H1 (cell line): ENCODE measurements at regions not wholly inside any gene's neighbourhood (a gene's known extent, or its start where the extent isn't known, plus 50 kb on each side); places are given as distances from the start of the nearest gene placed in this dataset.

Experiments used
- CTCF ChIA-PET: fragments of 300-600 bp; sonication (Branson Sonifier 250); formaldehyde crosslinking; loops from one replicate; lab custom pipeline; 2021; ENCODE audit not compliant: partially characterized antibody; lab: Charles Lee
- POLR2A ChIA-PET: fragments of 300-600 bp; sonication (Branson Sonifier 250); formaldehyde crosslinking; loops from one replicate; lab custom pipeline; 2021; ENCODE audit warnings: inconsistent platforms; ENCODE audit not compliant: partially characterized antibody; lab: Charles Lee
- DNase-seq, 2 experiments: peaks; one replicate each; pipeline versions ENCODE4 v3.0.0 to v3.0.0-alpha.2; 2010 to 2022; ENCODE audit warnings: low spot score in 2 of 2, low read depth in 1 of 2, mixed read lengths in 1 of 2
- FAIRE-seq: peaks from 2 replicates; lab custom pipeline; 2011; peaks lifted over from hg19 to GRCh38; lab: Jason Lieb, UNC
- H2AFZ ChIP-seq: 2 replicates; pipeline ENCODE4 v1.8.1; 2012; ENCODE audit warnings: low read length, inconsistent platforms
- H2AK5ac ChIP-seq: 2 replicates; pipeline ENCODE4 v1.6.1; 2013; ENCODE audit warnings: low read depth, low read length
- H2BK120ac ChIP-seq: replicated peaks from 2 replicates; pipeline ENCODE3; 2013; ENCODE audit warnings: low read depth, low read length, inconsistent platforms
- H2BK12ac ChIP-seq: 2 replicates; pipeline ENCODE4 v1.6.1; 2013; ENCODE audit warnings: low read depth, low read length
- H2BK15ac ChIP-seq: 2 replicates; pipeline ENCODE4 v1.6.1; 2013; ENCODE audit warnings: low read length
- H2BK20ac ChIP-seq: 2 replicates; pipeline ENCODE4 v1.6.1; 2013; ENCODE audit warnings: low read length
- H2BK5ac ChIP-seq: 2 replicates; pipeline ENCODE4 v1.6.1; 2013; ENCODE audit warnings: low read depth, low read length
- H3K14ac ChIP-seq: 2 replicates; pipeline ENCODE4 v1.6.1; 2013; ENCODE audit warnings: inconsistent platforms; ENCODE audit not compliant: insufficient read length
- H3K18ac ChIP-seq: 2 replicates; pipeline ENCODE4 v1.6.1; 2013; ENCODE audit warnings: low read length; ENCODE audit errors: extremely low read depth
- H3K23ac ChIP-seq: 2 replicates; pipeline ENCODE4 v1.6.1; 2013; ENCODE audit warnings: inconsistent platforms; ENCODE audit not compliant: insufficient read length
- H3K23me2 ChIP-seq: 2 replicates; pipeline ENCODE4 v1.6.1; 2013; ENCODE audit warnings: low read depth, low read length
- H3K27ac ChIP-seq: 2 replicates; pipeline ENCODE4 v1.6.1; 2011; ENCODE audit warnings: low read depth, low read length, inconsistent platforms
- H3K27me3 ChIP-seq, 4 experiments: replicated peaks in 1 of 4; 1 replicate in 1 of 4; 2 replicates in 3 of 4; pipeline versions ENCODE4 v1.6.1 to v1.8.1; 2011 to 2013; ENCODE audit warnings: low read length in 3 of 4, mild to moderate bottlenecking in 3 of 4, inconsistent platforms in 2 of 4, mixed read lengths in 2 of 4, moderate library complexity in 1 of 4; ENCODE audit not compliant: control insufficient read depth in 3 of 4, insufficient read depth in 3 of 4; ENCODE audit errors: extremely low read depth in 1 of 4
- H3K36me3 ChIP-seq, 4 experiments: 2 replicates each; pipeline versions ENCODE4 v1.6.1 to v1.8.1; 2011 to 2013; ENCODE audit warnings: mild to moderate bottlenecking in 4 of 4, low read length in 3 of 4, moderate library complexity in 2 of 4, control low read depth in 1 of 4, inconsistent platforms in 1 of 4; ENCODE audit not compliant: insufficient read depth in 4 of 4, control insufficient read depth in 2 of 4
- H3K4ac ChIP-seq: replicated peaks from 2 replicates; pipeline ENCODE3; 2013; ENCODE audit warnings: low read length, low read depth, mixed read lengths, inconsistent platforms; ENCODE audit not compliant: insufficient read length
- H3K4me1 ChIP-seq, 4 experiments: replicated peaks in 1 of 4; 1 replicate in 1 of 4; 2 replicates in 3 of 4; pipeline versions ENCODE4 v1.6.1 to v1.8.1; 2011 to 2013; ENCODE audit warnings: low read length in 3 of 4, inconsistent platforms in 2 of 4, mixed read lengths in 1 of 4; ENCODE audit not compliant: insufficient read depth in 4 of 4, control insufficient read depth in 3 of 4
- H3K4me2 ChIP-seq, 2 experiments: 2 replicates each; pipeline versions ENCODE4 v1.6.1 to v1.8.1; 2011 to 2013; ENCODE audit warnings: low read depth in 2 of 2, low read length in 2 of 2, control low read depth in 1 of 2, inconsistent platforms in 1 of 2, mild to moderate bottlenecking in 1 of 2; ENCODE audit not compliant: insufficient read depth in 1 of 2
- H3K4me3 ChIP-seq, 4 experiments: fragments of 200-600, 300-600 bp in 1 of 4; sonication (generic), shearing (Covaris generic), sonication (Bioruptor Twin) in 1 of 4; 2 replicates each; pipeline versions ENCODE4 v1.5.1 to v1.8.1; 2011 to 2016; ENCODE audit warnings: low read length in 4 of 4, low read depth in 3 of 4, control low read depth in 2 of 4, inconsistent platforms in 2 of 4, mild to moderate bottlenecking in 2 of 4, mixed read lengths in 1 of 4, moderate library complexity in 1 of 4; ENCODE audit not compliant: insufficient read depth in 2 of 4; ENCODE audit errors: extremely low read depth in 1 of 4
- H3K56ac ChIP-seq: replicated peaks from 2 replicates; pipeline ENCODE3; 2013; ENCODE audit warnings: low read depth, mild to moderate bottlenecking, mixed read lengths, low read length, inconsistent platforms; ENCODE audit not compliant: insufficient read length
- H3K79me1 ChIP-seq: 2 replicates; pipeline ENCODE4 v1.6.1; 2013; ENCODE audit warnings: low read depth, low read length, control low read depth
- H3K79me2 ChIP-seq, 2 experiments: 2 replicates each; pipeline versions ENCODE4 v1.6.1 to v1.8.1; 2012 to 2013; ENCODE audit warnings: low read length in 2 of 2, mild to moderate bottlenecking in 2 of 2, inconsistent platforms in 1 of 2; ENCODE audit not compliant: insufficient read depth in 2 of 2, control insufficient read depth in 1 of 2
- H3K9ac ChIP-seq, 4 experiments: replicated peaks in 1 of 4; 1 replicate in 1 of 4; 2 replicates in 3 of 4; pipeline versions ENCODE4 v1.6.1 to v1.8.1; 2011 to 2013; ENCODE audit warnings: low read depth in 3 of 4, low read length in 3 of 4, control low read depth in 2 of 4, mild to moderate bottlenecking in 2 of 4, moderate library complexity in 2 of 4, inconsistent platforms in 1 of 4; ENCODE audit errors: extremely low read depth in 1 of 4
- H3K9me3 ChIP-seq, 2 experiments: 2 replicates each; pipeline versions ENCODE4 v1.6.1 to v1.8.1; 2012 to 2013; ENCODE audit warnings: mild to moderate bottlenecking in 2 of 2, moderate library complexity in 2 of 2, control low read depth in 1 of 2, inconsistent platforms in 1 of 2, low read depth in 1 of 2, low read length in 1 of 2, mixed read lengths in 1 of 2; ENCODE audit not compliant: insufficient read depth in 2 of 2
- H4K20me1 ChIP-seq, 2 experiments: replicated peaks in 1 of 2; 2 replicates each; pipeline versions ENCODE3 to v1.8.1; 2011 to 2013; ENCODE audit warnings: inconsistent platforms in 2 of 2, low read length in 2 of 2, mild to moderate bottlenecking in 1 of 2; ENCODE audit not compliant: insufficient read depth in 2 of 2, control insufficient read depth in 1 of 2
- H4K5ac ChIP-seq: 2 replicates; pipeline ENCODE4 v1.6.1; 2013; ENCODE audit warnings: low read length, low read depth, mixed read lengths, inconsistent platforms; ENCODE audit not compliant: insufficient read length
- H4K8ac ChIP-seq: 2 replicates; pipeline ENCODE4 v1.8.0; 2013; ENCODE audit warnings: mild to moderate bottlenecking, moderate library complexity, low read length, inconsistent platforms; ENCODE audit not compliant: insufficient read depth; ENCODE audit errors: extremely low read depth
- H4K91ac ChIP-seq: replicated peaks from 2 replicates; pipeline ENCODE3; 2013; ENCODE audit warnings: low read length, mixed read lengths, inconsistent platforms; ENCODE audit not compliant: insufficient read length
- ATF3 ChIP-seq: IDR thresholded peaks from 2 replicates; pipeline ENCODE4 v1.6.1; 2011; ENCODE audit warnings: low read depth, mild to moderate bottlenecking, low read length; ENCODE audit not compliant: insufficient read depth
- HDAC2 ChIP-seq, 2 experiments: fragments of 300-600 bp in 1 of 2; sonication (generic) in 1 of 2; IDR thresholded peaks; 2 replicates each; pipeline ENCODE4 v1.6.1; 2011 to 2012; ENCODE audit warnings: low read depth in 2 of 2, low read length in 2 of 2, mild to moderate bottlenecking in 2 of 2, moderate library complexity in 2 of 2, borderline replicate concordance in 1 of 2, inconsistent platforms in 1 of 2
- JUND ChIP-seq: IDR thresholded peaks from 2 replicates; pipeline ENCODE4 v1.6.1; 2011; ENCODE audit warnings: mild to moderate bottlenecking, improper control_type of control experiment, low read length
- ZNF274 ChIP-seq: IDR thresholded peaks from 2 replicates; pipeline ENCODE4 v1.7.0; 2012; ENCODE audit warnings: low read length, borderline replicate concordance; ENCODE audit errors: extremely low read depth
- WGBS, 2 experiments: shearing (Covaris generic) in 1 of 2; methylation state at CpG; one replicate each; pipeline versions ENCODE4 v1.1.6 to v1.1.7; 2013 to 2015; ENCODE audit warnings: low lambda C conversion rate in 2 of 2, mixed read lengths in 2 of 2, inconsistent platforms in 1 of 2, low coverage in 1 of 2, missing lambda C conversion rate in 1 of 2; ENCODE audit not compliant: insufficient replicate concordance in 2 of 2, insufficient coverage in 1 of 2, insufficient read length in 1 of 2; ENCODE audit errors: extremely low coverage in 1 of 2, missing lambda C conversion rate in 1 of 2; 5-methylcytosine and 5-hydroxymethylcytosine counted together

DNA sequence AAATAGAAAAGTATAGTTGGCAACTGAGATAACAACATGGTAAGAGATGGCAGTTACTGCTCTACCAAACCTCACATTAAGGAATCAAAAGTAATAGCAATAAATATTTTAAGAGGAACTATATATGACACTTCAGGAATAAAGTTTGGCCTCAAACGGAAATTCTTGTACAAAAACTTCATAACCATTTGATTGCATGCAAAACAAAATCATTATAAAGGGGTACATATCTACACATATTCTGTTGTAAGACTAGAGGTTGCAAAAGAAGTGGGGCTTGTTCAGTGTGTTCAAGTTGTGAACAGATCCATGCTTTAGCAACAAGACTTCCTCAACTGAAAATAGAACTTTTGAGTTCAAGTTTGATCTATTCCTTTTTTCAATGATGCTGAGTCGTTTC lies 133.5 kb upstream of the MIR17HG start:
- no peaks in the 10 kb centered on the region for H3K36me3 ChIP-seq
- 72% methylated on average over 2 of the region's 2 CpGs; no CpG with 5 or more reads in 1 of the 2 experiments for WGBS, 2 experiments
- ChIA-PET POLR2A (no interaction called here), CTCF (no interaction called here)
- no peak overlapping the region for H3K4me3 ChIP-seq
- no peaks in the 10 kb centered on the region for H4K20me1 ChIP-seq
- H3K56ac ChIP-seq: no peak overlapping the region
- no peak overlapping the region for H4K8ac ChIP-seq
- no peak overlapping the region for H3K9ac ChIP-seq
- no peak overlapping the region for H3K4me2 ChIP-seq
- no peak overlapping the region for H2BK12ac ChIP-seq
- peaks cover 0 to 25% (median 8%) of the 10 kb centered on the region in 4 experiments; a peak in 4 of 7 replicates for H3K27me3 ChIP-seq
- H2AFZ ChIP-seq: no peak overlapping the region
- FAIRE-seq: no peak
- H3K4ac ChIP-seq: no peak overlapping the region
- H3K9me3 ChIP-seq: no peaks in the 10 kb centered on the region
- no peak overlapping the region for H3K23ac ChIP-seq
- H4K5ac ChIP-seq: no peak overlapping the region
- H2BK15ac ChIP-seq: no peak overlapping the region
- no peak overlapping the region for H3K14ac ChIP-seq
- H3K79me1 ChIP-seq: no peaks in the 10 kb centered on the region
- H2BK5ac ChIP-seq: no peak overlapping the region
- H3K79me2 ChIP-seq: no peaks in the 10 kb centered on the region
- H2AK5ac ChIP-seq: no peak overlapping the region
- no peak overlapping the region for H3K27ac ChIP-seq
- no peak overlapping the region for H4K91ac ChIP-seq
- DNase-seq: no peak
- peaks cover 0 to 7% (median 4%) of the 10 kb centered on the region in 4 experiments; a peak in 3 of 7 replicates for H3K4me1 ChIP-seq
- no peak overlapping the region for H3K18ac ChIP-seq
- TF ChIP-seq ZNF274: no peak
- TF ChIP-seq ATF3: no peak
- no peak for TF ChIP-seq JUND
- no peak for TF ChIP-seq HDAC2 (IDR thresholded peaks at IDR 0.05; ENCODE audit: borderline replicate concordance in 1 of 2, low read depth in 2 of 2, low read length in 2 of 2)
- no peaks in the 10 kb centered on the region for H3K23me2 ChIP-seq
- H2BK120ac ChIP-seq: no peak overlapping the region
- H2BK20ac ChIP-seq: no peak overlapping the region
